Transverse colon (tissue), 4 donors: ENCODE measurements at regions not wholly inside any gene's neighbourhood (a gene's known extent, or its start where the extent isn't known, plus 50 kb on each side); places are given as distances from the start of the nearest gene placed in this dataset.

ENCODE experiments used
- DNase-seq: peaks from one replicate; pipeline ENCODE4 v3.0.0-alpha.2; 2019
- H3K27ac ChIP-seq, 4 donors: fragments of 200-600 bp; sonication (generic); 2 replicates each; pipeline ENCODE4 v1.5.1; 2016 to 2018; ENCODE audit warnings: inconsistent platforms in 4 of 4
- H3K27me3 ChIP-seq: fragments of 200-600 bp; sonication (generic); 2 replicates; pipeline ENCODE4 v1.5.1; 2017; ENCODE audit warnings: inconsistent platforms
- H3K36me3 ChIP-seq, 4 donors: fragments of 200-600 bp; sonication (generic); 2 replicates each; pipeline ENCODE4 v1.5.1; 2017 to 2019; ENCODE audit warnings: inconsistent platforms in 4 of 4
- H3K4me1 ChIP-seq, 4 donors: fragments of 200-600 bp; sonication (generic); 2 replicates each; pipeline ENCODE4 v1.5.1; 2017 to 2020; ENCODE audit warnings: inconsistent platforms in 4 of 4
- H3K4me3 ChIP-seq, 4 donors: fragments of 200-600 bp; sonication (generic); 1 replicate in 1 of 4; 2 replicates in 3 of 4; pipeline versions ENCODE4 v1.5.1 to v1.6.1; 2017 to 2019; ENCODE audit warnings: inconsistent platforms in 4 of 4
- H3K9me3 ChIP-seq, 2 donors: fragments of 200-600 bp; sonication (generic); 2 replicates each; pipeline ENCODE4 v1.5.1; 2017 to 2019; ENCODE audit warnings: inconsistent platforms in 2 of 2
- CTCF ChIP-seq, 5 experiments: fragments of 200-600 bp in 3 of 5; fragments of 450-650 bp in 2 of 5; sonication (generic) in 3 of 5; IDR thresholded peaks; 1 replicate in 2 of 5; 2 replicates in 3 of 5; pipeline ENCODE4 v1.5.1; 2016 to 2017; ENCODE audit warnings: antibody characterized with exemption in 5 of 5, inconsistent platforms in 3 of 5, mild to moderate bottlenecking in 2 of 5, moderate library complexity in 1 of 5
- EP300 ChIP-seq: sonication (generic); formaldehyde crosslinking; IDR thresholded peaks from one replicate; pipeline ENCODE4 v1.6.1; 2017; ENCODE audit warnings: antibody characterized with exemption, low read depth
- POLR2A ChIP-seq: fragments of 450-650 bp; IDR thresholded peaks from one replicate; pipeline ENCODE4 v1.6.1; 2016; ENCODE audit warnings: antibody characterized with exemption, mild to moderate bottlenecking, moderate library complexity
- POLR2AphosphoS5 ChIP-seq, 3 donors: sonication (generic); formaldehyde crosslinking; IDR thresholded peaks; one replicate each; pipeline ENCODE4 v1.6.1; 2016; ENCODE audit warnings: antibody characterized with exemption in 3 of 3
- WGBS, 2 donors: methylation state at CpG; one replicate each; pipeline ENCODE4 v1.1.5; 2018; ENCODE audit warnings: low coverage in 1 of 2; 5-methylcytosine and 5-hydroxymethylcytosine counted together
- in situ Hi-C, 4 donors: fragments of 200-750 bp; cut with MboI; loops; one replicate each; pipeline versions ENCODE4 v1.15.0 to v1.15.1; 2017; ENCODE audit warnings: low sequenced_read_pairs in 3 of 4, low pct_ligation_motif_present in 1 of 4, low pct_unique_long_range_greater_than_20kb in 1 of 4
- intact Hi-C: fragments of 100-400 bp; cut with DNase I; formaldehyde crosslinking; loops from one replicate; pipeline ENCODE4 v1.15.1; 2023; ENCODE audit warnings: low total_unique reads

GRCh38 chr17:56679777-56680422 lies 86.4 kb downstream of the NOG start:
- Histone ChIP-seq H3K9me3 (no peaks in the 10 kb centered on the region), H3K4me1 (peaks cover 0 to 10% (median 9%) of the 10 kb centered on the region in 4 donors), H3K27me3 (peaks cover 73% of the 10 kb centered on the region), H3K4me3 (no peak overlapping the region), H3K27ac (no peak overlapping the region), H3K36me3 (no peaks in the 10 kb centered on the region)
- in situ Hi-C loops, result no loop called here
- 71% methylated on average over 6 of the region's 6 CpGs; no CpG with 5 or more reads in 1 of the 2 donors for whole genome bisulfite sequencing, 2 donors
- TF ChIP-seq POLR2AphosphoS5 (IDR thresholded peaks at IDR 0.05), result no peak
- no peak for TF ChIP-seq POLR2A
- no peak for TF ChIP-seq CTCF (IDR thresholded peaks at IDR 0.05)
- no peak for TF ChIP-seq EP300
- DNase-seq, result no peak
- intact Hi-C loops, result loop anchor here (10.0 kb wide), 1 partner anchor 95 kb away; no protein-coding TSS in a partner anchor

- no peak overlapping the region for H3K4me3 ChIP-seq
- TF ChIP-seq POLR2A (no peak), EP300 (no peak), POLR2AphosphoS5 (IDR thresholded peaks at IDR 0.05) (no peak), CTCF (IDR thresholded peaks at IDR 0.05) (no peak)
- no peak for DNase-seq
- in situ Hi-C loops, result no loop called here
- WGBS, 2 donors, result 87 to 100% methylated on average over 1 to 3 of the region's 3 CpGs
- H3K27me3 ChIP-seq, result peaks cover 73% of the 10 kb centered on the region
- peaks cover 0 to 10% (median 9%) of the 10 kb centered on the region in 4 donors for H3K4me1 ChIP-seq
- H3K9me3 ChIP-seq, result no peaks in the 10 kb centered on the region
- intact Hi-C loops, result loop anchor here (10.0 kb wide), 1 partner anchor 94 kb away; no protein-coding TSS in a partner anchor
- no peaks in the 10 kb centered on the region for H3K36me3 ChIP-seq
- no peak overlapping the region for H3K27ac ChIP-seq
Measured at GRCh38 chr17:56680676-56681075, 87.2 kb downstream of the NOG start.

GRCh38 chr17:56681561-56682266 lies 88.2 kb downstream of the NOG start:
- Histone ChIP-seq H3K4me1 (peaks cover 0 to 10% (median 9%) of the 10 kb centered on the region in 4 donors), H3K36me3 (no peaks in the 10 kb centered on the region), H3K27me3 (peaks cover 66% of the 10 kb centered on the region), H3K4me3 (no peak overlapping the region), H3K9me3 (no peaks in the 10 kb centered on the region), H3K27ac (no peak overlapping the region)
- in situ Hi-C loops (no loop called here), intact Hi-C loops (loop anchor here (10.0 kb wide), 1 partner anchor 93 kb away; no protein-coding TSS in a partner anchor)
- WGBS, 2 donors, result 35 to 58% methylated on average over 2 to 3 of the region's 3 CpGs
- DNase-seq, result no peak
- TF ChIP-seq CTCF (IDR thresholded peaks at IDR 0.05), result no peak
- no peak for TF ChIP-seq EP300
- no peak for TF ChIP-seq POLR2A
- TF ChIP-seq POLR2AphosphoS5 (IDR thresholded peaks at IDR 0.05), result no peak

- Histone ChIP-seq H3K4me1 (no peaks in the 10 kb centered on the region), H3K36me3 (no peaks in the 10 kb centered on the region), H3K4me3 (no peak overlapping the region), H3K9me3 (no peaks in the 10 kb centered on the region), H3K27ac (no peak overlapping the region), H3K27me3 (peaks cover 4% of the 10 kb centered on the region)
- intact Hi-C loops (loop anchor here (10.0 kb wide), 1 partner anchor 87 kb away; no protein-coding TSS in a partner anchor), in situ Hi-C loops (no loop called here)
- TF ChIP-seq POLR2A (no peak), CTCF (IDR thresholded peaks at IDR 0.05) (no peak), POLR2AphosphoS5 (IDR thresholded peaks at IDR 0.05) (no peak), EP300 (no peak)
- no peak for DNase-seq
- 79 to 89% methylated on average over 1 of the region's 1 CpG for WGBS, 2 donors
Measured at GRCh38 chr17:56688151-56688550, 94.7 kb downstream of the NOG start.
